ENCODE measurements at regions not wholly inside any gene's neighbourhood (a gene's known extent, or its start where the extent isn't known, plus 50 kb on each side); places are given as distances from the start of the nearest gene placed in this dataset.

DNA sequence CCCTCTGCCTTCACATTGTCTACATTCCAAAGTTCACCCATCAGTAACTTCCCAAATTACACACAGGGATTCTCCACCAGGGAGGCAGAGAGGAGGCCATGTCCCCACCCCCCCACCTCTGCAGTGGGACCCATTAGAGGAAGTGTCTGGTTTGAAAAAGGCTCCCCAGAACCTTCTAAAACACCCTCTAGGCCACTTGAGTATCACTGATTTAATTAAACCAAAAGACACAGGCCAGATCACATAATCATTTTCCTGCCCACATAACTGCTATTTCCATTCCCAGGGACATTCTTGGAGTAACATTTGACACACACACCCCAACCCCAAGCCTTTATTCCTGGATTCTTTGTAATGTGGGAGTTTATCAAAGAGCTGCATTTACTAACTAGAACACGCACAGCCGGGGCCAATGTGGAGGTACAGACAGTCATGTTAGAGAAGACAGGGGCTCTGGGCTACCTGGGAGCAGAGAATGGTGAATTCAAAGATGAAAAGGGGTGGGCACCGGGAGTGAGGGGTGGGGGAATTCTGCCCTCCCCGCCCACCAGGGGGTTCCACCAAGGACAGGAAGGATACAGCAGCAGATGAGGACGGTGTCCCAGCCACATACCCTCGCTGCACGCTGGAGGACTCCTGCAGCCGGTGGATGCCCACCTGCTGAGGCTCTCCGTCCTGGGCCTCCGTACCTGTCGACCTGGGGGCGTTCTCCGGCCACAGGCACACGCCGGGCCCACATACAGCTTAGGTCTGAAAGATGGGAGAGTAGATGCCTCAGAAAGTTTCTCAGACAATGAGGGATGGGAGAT, 201.4 kb upstream of the CTNNB1 start:
- no peak for DNase-seq

DNA sequence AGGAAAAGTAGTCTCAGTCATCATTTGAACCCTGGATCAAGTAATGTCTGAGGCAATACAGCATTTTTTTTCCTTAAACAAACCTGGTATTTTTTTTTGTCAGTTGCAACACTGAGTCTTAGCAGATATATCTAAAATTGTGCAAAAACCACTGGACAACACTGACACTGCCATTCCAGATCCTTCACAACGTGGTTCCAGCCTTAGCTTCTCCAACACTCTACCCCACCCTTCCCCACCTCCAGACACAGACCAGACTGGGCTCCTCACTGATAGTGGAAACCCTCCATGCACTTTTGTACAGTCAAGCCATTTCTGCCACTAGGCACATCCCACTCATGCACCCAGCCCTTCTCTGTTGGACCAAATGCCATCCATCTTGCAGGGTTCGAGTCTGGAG, 199.6 kb upstream of the CTNNB1 start:
- no peak for DNase-seq

DNA sequence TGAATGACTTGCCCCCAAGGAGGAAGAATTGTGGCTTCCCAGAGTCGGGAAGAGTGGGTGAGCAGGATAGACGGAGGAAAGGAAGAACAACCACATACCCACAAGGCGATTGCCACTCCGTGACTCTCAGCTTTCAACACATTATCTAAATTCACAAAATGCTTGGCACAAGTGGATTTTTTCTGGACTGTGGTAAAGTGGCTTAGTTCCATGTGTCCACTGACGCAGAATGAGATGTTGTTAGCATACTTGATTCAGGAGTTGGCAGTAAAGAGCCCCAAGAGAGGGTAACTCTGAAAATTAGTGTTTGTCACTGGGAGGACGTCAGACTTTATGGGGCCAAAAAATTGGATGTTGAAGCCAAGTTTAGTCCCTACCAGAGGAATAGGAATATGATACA, 198.8 kb upstream of the CTNNB1 start:
- DNase-seq, result no peak

DNA sequence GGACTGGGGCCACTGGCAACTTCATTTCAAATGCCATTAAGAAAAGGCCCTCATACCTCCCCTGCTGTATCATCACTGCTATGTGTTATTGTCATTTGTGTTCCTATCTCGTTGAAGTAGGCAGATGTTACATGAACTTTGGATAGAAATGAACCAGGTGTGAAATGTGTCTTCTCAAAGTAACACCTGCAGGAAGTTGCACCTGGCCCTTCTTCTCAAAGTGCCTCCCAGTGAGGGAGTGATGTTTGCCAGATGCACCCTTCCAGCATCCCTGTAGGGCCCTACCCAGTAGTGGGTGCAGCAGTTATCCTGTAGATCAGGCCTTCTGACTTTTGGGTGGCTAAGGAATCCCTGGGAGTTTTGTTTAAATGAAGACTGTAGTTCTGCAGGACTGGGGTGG, 197.7 kb upstream of the CTNNB1 start:
- DNase-seq, result no peak

DNA sequence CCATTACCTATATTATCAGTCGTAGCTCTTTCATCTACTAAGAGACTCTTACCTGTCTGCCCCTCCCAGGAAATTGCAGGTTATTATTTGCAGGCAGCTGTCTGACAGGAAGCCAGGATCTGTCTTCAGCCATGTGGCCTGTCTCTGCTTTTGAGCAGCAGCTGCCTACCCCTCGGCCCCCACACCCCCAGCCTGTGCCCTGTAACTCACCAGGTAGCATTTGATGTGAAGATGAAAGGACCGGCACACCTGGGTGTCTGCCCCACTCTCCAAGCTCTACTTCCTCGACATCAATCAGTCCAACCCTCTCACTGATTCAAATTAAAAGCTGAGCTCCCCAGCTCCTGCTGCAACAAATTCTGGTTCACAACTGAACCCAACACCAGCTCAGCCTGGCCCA, 197.2 kb upstream of the CTNNB1 start:
- DNase-seq, result no peak

DNA sequence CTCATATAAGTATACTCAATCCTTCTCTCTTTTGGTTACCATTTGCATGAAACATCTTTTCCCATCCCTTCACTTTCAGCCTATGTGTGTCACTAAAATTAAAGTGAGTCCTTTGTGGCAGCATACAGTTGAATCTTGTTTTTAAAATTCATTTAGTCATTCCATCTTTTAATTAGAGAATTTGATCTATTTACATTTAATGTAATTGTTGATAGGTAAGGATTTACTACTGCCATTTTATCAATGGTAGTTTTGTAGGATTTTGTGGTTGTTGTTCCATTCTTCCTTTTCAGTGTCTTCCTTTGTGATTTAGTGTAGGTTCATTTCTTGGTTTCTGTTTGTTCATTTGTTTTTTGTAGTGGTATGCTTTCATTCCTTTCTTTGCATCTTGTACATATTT, 191.9 kb upstream of the CTNNB1 start:
- no peak for DNase-seq

DNA sequence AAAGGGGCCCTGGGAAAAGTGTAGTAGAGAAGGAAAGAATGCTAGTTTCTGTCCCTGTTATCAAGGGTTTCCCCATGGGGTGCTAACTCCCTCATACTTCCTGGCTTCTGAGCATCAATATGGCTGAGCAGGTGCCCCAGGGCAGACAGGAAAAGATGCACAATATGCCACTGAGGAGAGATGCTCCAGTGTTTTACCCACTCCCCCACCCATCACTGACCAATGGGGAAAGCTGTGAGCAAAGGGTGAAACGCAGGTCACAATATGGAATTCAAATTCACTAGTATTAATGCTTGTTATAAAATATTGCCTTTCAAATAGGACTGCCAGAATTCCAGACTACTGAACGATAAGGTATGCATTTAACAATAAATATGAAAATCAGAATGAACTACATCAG, 187.5 kb upstream of the CTNNB1 start:
- DNase-seq, result no peak

DNA sequence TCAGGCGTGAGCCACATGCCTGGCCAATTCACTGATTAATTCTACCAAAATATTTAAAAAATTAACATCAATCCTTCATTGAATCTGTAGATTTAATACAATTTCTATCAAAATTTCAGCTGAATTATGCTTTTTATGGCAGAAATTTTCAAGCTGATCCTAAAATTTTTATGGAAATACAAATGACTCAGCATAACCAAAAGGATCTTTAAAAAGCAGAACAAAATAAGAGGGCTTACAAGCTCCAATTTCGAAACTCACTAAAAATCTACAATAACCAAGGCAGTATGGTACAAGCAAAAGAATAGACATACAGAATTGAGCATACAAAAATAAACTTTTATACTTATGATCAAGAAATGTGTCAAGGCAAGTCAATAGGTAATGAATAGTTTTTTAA, 180.4 kb upstream of the CTNNB1 start:
- no peak for DNase-seq

DNA sequence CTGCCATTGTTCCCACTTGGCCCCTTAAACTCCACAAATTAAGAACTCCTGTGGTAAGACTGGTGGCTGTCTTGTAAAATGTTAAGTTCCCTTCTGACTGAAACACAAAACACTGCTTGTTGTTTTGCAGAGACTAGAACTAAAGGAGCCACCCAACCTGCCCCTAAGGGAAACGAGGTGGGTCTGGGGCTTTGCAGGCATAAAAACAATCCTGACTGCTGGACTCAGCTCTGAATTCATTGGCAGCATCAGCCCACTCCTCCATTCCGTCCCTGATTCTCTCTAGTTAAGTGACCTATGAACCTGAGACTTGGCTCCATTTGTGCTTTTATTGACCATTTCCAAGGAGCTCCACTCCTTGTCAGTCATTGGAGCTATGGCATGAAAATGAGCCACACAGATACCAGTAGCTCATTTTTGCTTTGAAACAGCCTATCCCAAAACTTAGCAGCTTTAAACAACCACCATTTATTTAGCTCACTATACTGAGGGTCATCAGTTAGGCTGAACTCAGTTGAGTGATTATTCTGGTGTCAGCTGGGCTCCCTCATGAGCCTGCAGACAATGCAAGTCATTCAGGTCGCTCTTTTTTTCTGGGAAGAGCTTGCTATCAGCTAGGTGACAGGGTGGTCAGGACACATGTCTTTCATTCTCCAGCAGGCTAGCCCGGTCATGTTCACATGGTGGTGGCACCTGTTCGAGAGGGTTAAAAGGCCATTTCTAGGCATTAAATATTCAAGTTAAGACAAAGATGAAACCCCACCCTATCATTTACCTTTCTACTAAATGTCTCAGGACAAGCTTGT, 175.1 kb upstream of the CTNNB1 start:
- DNase-seq, result no peak

DNA sequence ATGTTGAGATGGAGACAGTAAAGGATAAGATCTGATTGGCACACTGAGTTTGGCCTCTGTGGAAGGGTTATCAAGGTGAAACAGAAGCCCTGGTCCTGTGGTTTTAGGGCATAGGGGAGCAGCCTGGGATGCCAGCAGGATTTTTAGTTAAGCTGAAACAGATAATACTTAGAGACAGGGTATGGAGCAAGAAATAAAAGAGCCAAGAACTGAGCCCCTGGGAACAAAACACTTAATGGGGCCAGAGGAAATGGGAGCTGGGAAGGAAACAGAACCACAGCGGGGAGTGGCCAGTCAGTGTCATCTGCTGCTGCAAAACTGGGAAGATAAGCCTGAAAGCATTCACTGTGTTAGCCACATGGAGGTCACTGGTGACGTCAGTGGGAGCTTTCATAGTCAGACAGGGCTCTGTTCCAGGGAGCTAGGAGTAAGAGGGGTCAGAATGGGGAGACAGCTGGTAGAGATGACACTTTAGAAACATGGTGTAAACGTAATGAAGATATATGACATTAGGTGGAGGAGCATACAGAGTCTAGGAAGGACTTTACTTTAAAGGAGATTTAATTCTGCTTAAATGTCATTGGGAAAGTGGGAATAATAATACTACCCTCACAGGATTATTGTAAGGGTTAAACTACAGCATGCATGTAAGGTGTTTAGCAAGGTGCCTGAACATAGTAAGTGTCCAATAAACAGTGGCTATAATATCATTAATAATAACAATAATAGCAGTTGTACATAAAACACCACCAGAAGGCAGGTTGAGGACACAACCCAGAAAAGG, 172.7 kb upstream of the CTNNB1 start:
- DNase-seq, result no peak

DNA sequence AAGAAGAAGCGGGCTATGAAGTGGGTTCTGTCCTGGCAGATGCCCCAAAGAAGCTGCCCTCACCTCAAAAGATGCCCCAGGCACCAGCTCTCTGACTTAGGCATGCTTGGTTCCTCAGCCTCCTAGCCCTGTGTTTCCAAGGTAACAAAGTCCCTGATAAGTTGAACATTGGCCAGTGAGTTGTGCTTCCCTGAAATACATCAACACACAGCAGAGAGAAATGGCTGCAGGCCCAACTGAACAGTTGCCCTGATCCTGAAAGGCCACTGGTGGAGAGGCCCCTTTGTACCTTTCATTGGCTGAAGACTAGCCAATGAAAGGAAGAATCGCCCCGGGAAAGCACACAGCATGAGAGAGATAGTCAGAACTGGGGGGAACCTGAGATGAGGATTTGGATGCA, 169.9 kb upstream of the CTNNB1 start:
- no peak for DNase-seq

DNA sequence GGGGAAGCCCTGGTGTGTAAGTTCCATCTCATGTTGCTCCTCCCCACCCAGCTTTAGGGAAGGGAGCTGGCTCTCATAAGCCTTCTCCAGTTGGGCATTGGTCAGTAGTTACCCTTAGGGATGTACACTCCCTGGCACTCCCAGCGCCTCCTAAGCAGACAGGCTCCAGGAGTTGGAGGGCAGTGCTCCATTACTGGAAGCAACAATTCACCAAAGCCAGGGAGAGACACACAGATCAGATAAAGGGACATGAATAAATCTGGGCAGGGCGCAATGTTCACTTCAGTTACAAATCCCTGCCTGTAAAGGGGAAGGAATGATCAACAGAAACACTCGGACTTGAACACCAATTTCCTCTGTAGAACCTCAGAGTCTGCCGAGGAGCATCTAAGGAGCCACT, 169.1 kb upstream of the CTNNB1 start:
- no peak for DNase-seq

DNA sequence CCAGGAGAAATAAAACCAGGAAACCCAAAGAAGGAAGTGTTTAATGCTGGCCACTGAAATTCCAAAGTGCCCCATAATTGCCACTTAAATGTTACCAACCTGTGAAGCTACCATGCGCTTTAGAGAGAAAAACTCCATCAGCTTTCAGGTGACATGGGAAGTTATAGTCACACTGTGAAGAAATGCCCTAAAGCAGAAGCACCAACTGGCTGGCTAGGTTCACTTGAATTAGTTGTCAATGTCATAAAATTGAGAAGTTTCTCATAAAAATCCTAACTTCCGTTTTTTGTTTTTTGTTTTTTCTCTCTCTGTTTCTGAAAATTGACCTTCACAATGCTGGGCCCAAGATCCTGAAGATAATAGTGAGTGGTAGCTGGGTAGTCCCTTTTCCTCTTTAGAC, 167.9 kb upstream of the CTNNB1 start:
- no peak for DNase-seq

DNA sequence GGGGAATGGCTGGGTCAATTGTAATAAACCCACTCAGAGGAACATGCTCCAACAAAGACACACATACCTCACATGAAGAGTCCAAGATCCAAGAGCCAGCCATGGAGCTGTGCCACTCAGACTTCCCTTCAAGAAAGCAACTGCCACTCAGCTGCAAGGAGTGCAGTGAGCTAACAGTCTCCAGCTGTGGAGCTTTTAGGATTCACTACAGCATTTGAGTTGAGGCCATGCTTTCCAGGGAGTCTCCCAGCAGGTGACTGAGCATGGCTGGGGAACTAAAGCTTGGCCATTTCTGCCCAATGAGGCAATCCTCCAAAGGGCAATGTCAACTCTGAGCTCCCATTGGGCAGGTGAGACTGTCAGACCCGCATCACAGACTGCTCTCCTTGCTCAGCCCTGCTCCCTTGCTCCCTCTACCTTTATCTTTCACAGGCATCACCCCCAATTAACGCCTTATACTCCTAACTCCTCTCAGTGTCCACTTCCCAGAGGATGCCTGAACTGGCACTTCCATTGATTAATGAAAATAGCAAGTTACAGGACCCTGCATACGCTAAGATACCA, 165.3 kb upstream of the CTNNB1 start:
- no peak for DNase-seq

DNA sequence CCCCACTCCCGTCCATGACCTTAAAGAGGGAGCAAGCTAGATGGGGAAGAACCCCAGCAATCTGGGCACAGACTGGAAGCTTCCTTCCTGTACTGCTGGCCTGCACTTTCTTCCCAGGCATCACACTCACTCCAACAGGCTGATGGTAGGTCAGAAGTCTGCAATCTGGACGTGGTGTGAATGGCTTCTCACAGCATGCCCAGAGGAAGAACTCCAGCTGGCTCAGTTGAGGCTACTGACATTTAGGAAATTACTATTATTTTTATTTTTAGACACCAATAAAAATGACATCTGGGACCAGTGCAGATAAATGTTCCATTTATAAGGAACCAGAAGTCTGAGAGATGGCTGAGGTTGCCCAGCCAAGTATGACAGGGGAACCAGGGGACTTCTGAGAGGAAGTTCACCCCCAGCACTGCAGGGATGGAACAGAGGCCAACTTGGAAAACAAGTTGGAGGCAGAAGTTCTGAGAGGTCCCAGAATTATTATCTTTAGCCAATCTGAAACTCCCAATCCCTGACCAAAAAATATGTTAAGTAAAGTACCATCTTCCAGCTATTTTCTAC, 163.8 kb upstream of the CTNNB1 start:
- DNase-seq, result no peak

DNA sequence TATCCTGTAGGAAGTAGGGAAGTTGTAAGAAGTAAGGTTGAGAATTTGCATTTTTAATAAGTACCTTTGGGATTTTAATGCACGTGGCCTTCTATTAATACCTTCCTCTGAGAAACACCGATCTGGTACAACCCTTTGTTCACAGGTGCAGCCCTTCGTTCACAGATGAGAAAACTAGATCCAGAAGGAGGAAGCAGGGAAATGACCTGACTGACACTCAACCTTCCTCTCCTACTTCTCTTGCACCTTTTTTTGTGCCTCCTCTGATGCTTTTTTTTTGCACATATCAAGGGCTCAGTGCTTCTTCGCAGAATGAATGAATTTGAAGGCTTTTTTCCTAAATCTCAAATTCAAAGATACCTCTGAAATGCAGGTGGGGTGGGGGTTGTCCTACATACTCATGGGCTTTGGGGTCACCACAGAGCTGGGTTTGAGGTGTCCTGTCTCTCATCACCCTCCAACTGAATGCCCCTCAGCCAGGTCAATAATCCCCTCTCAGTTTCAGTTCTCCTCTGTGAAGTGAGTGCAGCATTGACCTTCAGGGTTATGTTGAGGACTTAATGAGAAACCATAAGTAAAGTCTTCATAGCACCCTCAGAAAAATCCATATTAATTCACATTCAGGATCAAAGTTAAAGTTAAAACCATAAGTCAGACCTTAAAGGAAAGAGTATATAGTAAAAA, 161.5 kb upstream of the CTNNB1 start:
- no peak for DNase-seq

DNA sequence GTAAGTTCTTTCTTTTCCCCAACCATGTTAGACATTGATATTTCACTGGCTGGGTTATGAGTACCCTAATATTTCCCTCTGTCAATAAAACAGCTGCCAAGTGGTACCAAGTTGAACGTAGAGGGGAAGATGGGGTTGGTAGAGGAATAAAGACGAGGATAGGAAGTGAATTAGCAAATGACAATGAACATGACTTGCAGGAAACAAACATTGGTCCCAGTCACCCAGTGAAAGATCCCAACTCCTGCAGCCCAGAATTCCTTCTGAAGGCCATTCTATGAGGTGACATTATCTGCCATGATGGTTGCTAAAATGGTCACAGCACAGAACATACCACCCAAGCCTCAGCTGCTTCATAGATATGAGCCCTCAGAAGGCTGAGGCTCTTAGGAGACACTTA, 159.0 kb upstream of the CTNNB1 start:
- no peak for DNase-seq

DNA sequence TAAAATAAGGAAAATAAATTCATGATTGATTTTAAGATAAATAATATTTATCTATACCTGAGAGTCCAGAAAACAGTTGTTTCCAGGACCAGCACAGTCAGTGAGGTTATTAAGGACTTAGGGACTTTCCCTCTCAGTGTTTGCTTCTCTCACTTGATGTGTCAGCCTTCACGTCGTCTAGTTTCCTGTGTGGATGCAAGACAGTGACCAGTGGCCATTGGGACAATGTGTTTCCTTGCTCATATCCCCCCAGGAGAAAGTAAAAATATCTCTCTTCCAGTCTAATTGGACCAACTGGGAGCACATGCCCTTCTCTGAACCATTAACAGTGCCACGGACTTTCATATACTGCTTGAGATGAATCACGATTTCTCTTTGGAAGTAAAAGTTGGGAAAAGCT, 157.8 kb upstream of the CTNNB1 start:
- DNase-seq, result no peak

DNA sequence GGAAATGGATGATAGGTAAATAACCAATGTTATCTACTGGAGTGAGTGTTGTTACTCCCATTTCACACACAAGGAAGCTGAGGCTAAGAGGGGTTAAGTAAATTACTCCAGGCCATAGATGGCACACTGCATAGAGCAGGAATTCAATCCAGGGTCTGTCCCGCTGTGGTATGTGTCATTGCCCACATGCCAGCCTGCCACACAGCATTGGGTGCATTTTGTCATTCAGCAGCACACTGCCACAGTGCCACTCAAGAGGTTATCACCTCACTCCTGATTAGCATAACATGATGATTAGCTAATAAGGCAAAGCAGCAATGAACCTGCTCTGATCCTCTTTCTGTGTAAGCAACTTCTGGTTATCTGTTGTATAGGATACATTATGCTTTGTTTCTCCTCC, 157.4 kb upstream of the CTNNB1 start:
- DNase-seq, result no peak

DNA sequence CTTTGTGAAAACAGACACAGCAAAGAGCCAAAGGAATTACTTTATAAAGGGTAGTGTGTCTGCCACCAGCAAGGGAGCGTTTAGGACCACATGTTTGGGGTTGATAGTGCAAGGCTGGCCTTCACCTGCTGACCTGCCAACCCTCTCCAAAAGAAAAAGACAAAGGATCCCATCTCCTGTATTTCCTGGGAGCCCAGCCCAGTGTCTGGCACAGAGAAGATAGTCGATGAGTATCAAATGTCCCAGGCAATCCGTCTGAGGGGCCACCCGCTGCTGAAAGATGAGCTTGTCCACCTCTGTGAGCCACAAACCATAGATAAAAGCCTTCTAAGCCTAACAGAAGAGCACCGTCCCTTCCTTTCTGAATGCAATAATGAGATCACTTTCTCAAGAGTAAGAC, 154.8 kb upstream of the CTNNB1 start:
- no peak for DNase-seq

DNA sequence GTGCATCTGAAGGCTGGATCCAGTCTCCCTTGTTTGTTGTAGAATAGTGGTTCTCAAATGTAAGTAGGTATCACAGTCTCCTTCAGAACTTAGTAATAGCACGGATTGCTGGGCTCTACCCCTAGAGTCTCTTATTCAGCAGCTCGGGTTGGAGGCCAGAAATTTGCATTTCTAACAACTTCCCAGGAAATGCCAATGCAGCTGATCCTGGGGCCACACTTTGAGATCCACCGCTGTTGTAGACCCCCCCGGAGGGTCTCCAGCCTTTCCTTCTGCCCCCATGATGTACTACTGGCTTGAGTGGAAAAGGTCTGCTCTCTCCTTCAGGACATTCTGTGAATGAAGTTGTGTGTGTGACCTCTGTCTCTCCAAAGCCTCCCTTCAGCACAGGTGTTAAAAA, 153.8 kb upstream of the CTNNB1 start:
- no peak for DNase-seq

DNA sequence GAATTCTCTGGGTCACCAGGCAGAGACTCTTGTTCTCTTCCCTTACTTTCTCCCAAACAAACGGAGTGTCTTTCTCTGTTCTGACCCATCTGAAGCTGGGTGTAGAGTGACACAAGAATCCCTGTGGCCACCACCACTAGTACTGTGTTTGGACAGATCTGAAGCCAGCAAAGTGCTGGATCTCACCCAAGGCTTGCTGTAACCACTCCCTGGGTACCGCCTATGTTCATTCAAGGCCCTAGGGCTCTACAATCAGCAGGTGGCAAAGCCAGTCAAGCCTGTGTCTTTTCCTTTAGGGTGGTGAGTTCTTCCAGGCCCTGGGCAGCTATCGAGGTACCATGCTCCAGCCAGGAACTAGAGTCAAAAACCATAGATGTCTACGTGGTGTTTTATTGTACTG, 149.2 kb upstream of the CTNNB1 start:
- DNase-seq, result no peak

DNA sequence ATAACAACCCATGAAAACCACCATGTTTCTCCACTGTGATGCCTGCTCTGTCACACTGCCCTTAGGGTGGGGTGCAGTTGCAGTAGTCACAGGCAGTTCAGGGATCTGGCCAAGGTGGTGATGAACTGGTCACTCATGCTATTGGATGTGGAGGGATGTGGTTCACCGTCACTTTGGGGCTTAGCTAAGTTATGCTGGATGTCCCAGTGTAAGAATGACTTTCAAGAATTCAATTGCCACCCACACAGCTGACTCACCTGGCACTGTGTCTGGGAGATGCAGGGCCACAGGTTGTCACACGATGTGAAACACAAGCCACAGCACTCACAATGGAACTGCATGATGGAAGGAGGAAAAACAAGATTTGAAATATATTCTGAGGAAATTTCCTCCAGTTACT, 146.1 kb upstream of the CTNNB1 start:
- DNase-seq, result peak; percentile 3

Data from stimulated activated naive CD4-positive, alpha-beta T cell treated with Interleukin-2 at 50 U/mL for 16 hours (primary cell).